Glomerular visceral epithelial cell (primary cell): ENCODE measurements at regions not wholly inside any gene's neighbourhood (a gene's known extent, or its start where the extent isn't known, plus 50 kb on each side); places are given as distances from the start of the nearest gene placed in this dataset.
"Not testable (repeated sequence)": the region's sequence is repeated elsewhere in the genome, so short reads cannot be mapped to it uniquely, and the experiment has no call there.

Experiments used
- DNase-seq: peaks from one replicate; pipeline ENCODE4 v3.0.0-alpha.2; 2016; ENCODE audit errors: extremely low spot score

- not testable (repeated sequence) for DNase-seq
Measured at GRCh38 chrX:45400951-45401725, 200.5 kb upstream of the DIPK2B start.

- DNase-seq: no peak
Measured at GRCh38 chrX:45400027-45400779, 199.5 kb upstream of the DIPK2B start.

- peak; percentile 1 for DNase-seq
Measured at GRCh38 chrX:45385757-45386156, 185.1 kb upstream of the DIPK2B start.

- no peak for DNase-seq
Measured at GRCh38 chrX:45381841-45382240, 181.2 kb upstream of the DIPK2B start.

- no peak for DNase-seq
Measured at GRCh38 chrX:45381366-45381765, 180.7 kb upstream of the DIPK2B start.

GRCh38 chrX:45379236-45379635 lies 178.6 kb upstream of the DIPK2B start:
- DNase-seq: no peak

GRCh38 chrX:45372151-45372550 lies 171.5 kb upstream of the DIPK2B start:
- no peak for DNase-seq

GRCh38 chrX:45368705-45369104 lies 168.0 kb upstream of the DIPK2B start:
- DNase-seq: no peak

- DNase-seq: no peak
Measured at GRCh38 chrX:45363596-45363995, 162.9 kb upstream of the DIPK2B start.

- no peak for DNase-seq
Measured at GRCh38 chrX:45360571-45360970, 159.9 kb upstream of the DIPK2B start.

- DNase-seq: no peak
Measured at GRCh38 chrX:45358392-45358791, 157.7 kb upstream of the DIPK2B start.

- DNase-seq: no peak
Measured at GRCh38 chrX:45353456-45353855, 152.8 kb upstream of the DIPK2B start.

- DNase-seq: no peak
Measured at GRCh38 chrX:45352611-45353010, 151.9 kb upstream of the DIPK2B start.

GRCh38 chrX:45351478-45351877 lies 150.8 kb upstream of the DIPK2B start:
- peak; percentile 52 for DNase-seq

GRCh38 chrX:45348296-45348695 lies 147.6 kb upstream of the DIPK2B start:
- DNase-seq: no peak

- DNase-seq: no peak
Measured at GRCh38 chrX:45347877-45348276, 147.2 kb upstream of the DIPK2B start.

GRCh38 chrX:45344594-45344993 lies 143.9 kb upstream of the DIPK2B start:
- peak; percentile 42 for DNase-seq

- DNase-seq: peak; percentile 30
Measured at GRCh38 chrX:45329217-45329616, 128.5 kb upstream of the DIPK2B start.

- DNase-seq: no peak
Measured at GRCh38 chrX:45324941-45325340, 124.3 kb upstream of the DIPK2B start.

- no peak for DNase-seq
Measured at GRCh38 chrX:45323387-45323786, 122.7 kb upstream of the DIPK2B start.

- peak; percentile 1 for DNase-seq
Measured at GRCh38 chrX:45322820-45323219, 122.1 kb upstream of the DIPK2B start.

GRCh38 chrX:45322382-45322781 lies 121.7 kb upstream of the DIPK2B start:
- DNase-seq: peak; percentile 65

GRCh38 chrX:45320191-45320590 lies 119.5 kb upstream of the DIPK2B start:
- no peak for DNase-seq
